HCT116 (cell line): ENCODE measurements at regions not wholly inside any gene's neighbourhood (a gene's known extent, or its start where the extent isn't known, plus 50 kb on each side); places are given as distances from the start of the nearest gene placed in this dataset.
"Not testable (repeated sequence)": the region's sequence is repeated elsewhere in the genome, so short reads cannot be mapped to it uniquely, and the experiment has no call there.

Experiments
- ATAC-seq: fragments of 200-7000 bp; cut with Tn5 transposase; 2 replicates; pipeline ENCODE4 v1.9.1; 2020; ENCODE audit warnings: mild to moderate bottlenecking, moderate library complexity
- BruUV-seq: library from RNA; stranded (reverse); fragments of 400-500 nt; replicated peaks from 2 replicates; lab custom pipeline; 2021; lab: Mats Ljungman, UMichigan
- CTCF ChIA-PET: fragments of 300-600 bp; sonication (Branson Sonifier 250); formaldehyde crosslinking; loops from one replicate; lab custom pipeline; 2021; ENCODE audit warnings: antibody characterized with exemption; lab: Charles Lee
- POLR2A ChIA-PET: fragments of 300-600, 350-600 bp; sonication (Branson Sonifier 250); formaldehyde crosslinking; loops from one replicate; lab custom pipeline; 2021; ENCODE audit warnings: antibody characterized with exemption; lab: Charles Lee
- RAD21 ChIA-PET, 2 experiments: fragments of 300-600 bp; sonication (Branson Sonifier 250); formaldehyde crosslinking; loops; one replicate each; lab custom pipeline; 2023; ENCODE audit warnings: low total read pairs in 2 of 2; ENCODE audit not compliant: uncharacterized antibody in 2 of 2, unreplicated experiment in 2 of 2, low non-redundant PET in 1 of 2; lab: Charles Lee
- DNase-seq: peaks from one replicate; pipeline ENCODE4 v3.0.0-alpha.2; 2010; ENCODE audit warnings: low read depth, low spot score
- H2AFZ ChIP-seq: fragments of 200-600 bp; shearing (Covaris generic), sonication (generic); 2 replicates; pipeline ENCODE4 v1.6.1; 2017; ENCODE audit warnings: low read depth, mixed run types, mixed read lengths, antibody characterized with exemption, low read length; ENCODE audit not compliant: poor library complexity, severe bottlenecking
- H3K27ac ChIP-seq: 2 replicates; pipeline ENCODE4 v1.5.1; 2012; ENCODE audit warnings: low read depth, low read length
- H3K27me3 ChIP-seq: fragments of 200-600 bp; sonication (generic); 2 replicates; pipeline ENCODE4 v1.6.1; 2016; ENCODE audit warnings: mixed run types, low read length, mixed read lengths; ENCODE audit not compliant: insufficient read depth
- H3K36me3 ChIP-seq, 2 experiments: fragments of 200-500 bp in 1 of 2; fragments of 200-600 bp in 1 of 2; sonication (Bioruptor generic) in 1 of 2; sonication (generic) in 1 of 2; 2 replicates each; pipeline versions ENCODE4 v1.5.1 to v1.6.1; 2014 to 2016; ENCODE audit warnings: low read length in 2 of 2, inconsistent platforms in 1 of 2, mixed read lengths in 1 of 2, mixed run types in 1 of 2; ENCODE audit not compliant: insufficient read depth in 2 of 2, control insufficient read depth in 1 of 2
- H3K4me1 ChIP-seq, 2 experiments: fragments of 200-600 bp in 1 of 2; sonication (generic) in 1 of 2; 2 replicates each; pipeline versions ENCODE4 v1.5.1 to v1.6.1; 2012 to 2017; ENCODE audit warnings: low read length in 2 of 2, inconsistent platforms in 1 of 2, mild to moderate bottlenecking in 1 of 2, mixed read lengths in 1 of 2, mixed run types in 1 of 2, moderate library complexity in 1 of 2; ENCODE audit not compliant: insufficient read depth in 2 of 2, control insufficient read depth in 1 of 2
- H3K4me2 ChIP-seq: fragments of 200-600 bp; sonication (generic); 2 replicates; pipeline ENCODE4 v1.6.1; 2017; ENCODE audit warnings: mixed run types, low read length, mixed read lengths
- H3K4me3 ChIP-seq, 2 experiments: fragments of 200-600 bp in 1 of 2; sonication (generic) in 1 of 2; replicated peaks in 1 of 2; 2 replicates each; pipeline ENCODE4 v1.5.1; 2011 to 2016; ENCODE audit warnings: low read length in 2 of 2, control low read depth in 1 of 2, low read depth in 1 of 2, mild to moderate bottlenecking in 1 of 2, mixed read lengths in 1 of 2, mixed run types in 1 of 2
- H3K79me2 ChIP-seq: fragments of 200-600 bp; sonication (generic); 2 replicates; pipeline ENCODE4 v1.6.1; 2017; ENCODE audit warnings: mild to moderate bottlenecking, mixed run types, low read length, moderate library complexity, mixed read lengths; ENCODE audit not compliant: insufficient read depth
- H3K9ac ChIP-seq: fragments of 200-600 bp; sonication (generic); 2 replicates; pipeline ENCODE4 v1.6.1; 2016; ENCODE audit warnings: low read length, mixed read lengths
- H3K9me2 ChIP-seq: fragments of 200-600 bp; sonication (generic), shearing (Covaris generic); 2 replicates; pipeline ENCODE4 v1.6.1; 2017; ENCODE audit warnings: mixed run types, mild to moderate bottlenecking, moderate library complexity; ENCODE audit not compliant: insufficient read depth
- H3K9me3 ChIP-seq, 2 experiments: fragments of 200-500 bp in 1 of 2; fragments of 200-600 bp in 1 of 2; sonication (Bioruptor generic) in 1 of 2; sonication (generic) in 1 of 2; 2 replicates each; pipeline ENCODE4 v1.6.1; 2014 to 2017; ENCODE audit warnings: low read length in 2 of 2, mixed read lengths in 2 of 2, inconsistent platforms in 1 of 2, low read depth in 1 of 2, mild to moderate bottlenecking in 1 of 2, mixed run types in 1 of 2, moderate library complexity in 1 of 2; ENCODE audit not compliant: control insufficient read depth in 1 of 2, insufficient read depth in 1 of 2
- H4K20me1 ChIP-seq: fragments of 200-600 bp; sonication (generic), shearing (Covaris generic); 2 replicates; pipeline ENCODE4 v1.6.1; 2017; ENCODE audit warnings: mixed run types, mild to moderate bottlenecking, moderate library complexity; ENCODE audit not compliant: insufficient read depth
- ATF3 ChIP-seq: IDR thresholded peaks from 2 replicates; pipeline ENCODE4 v1.6.1; 2012
- CBX3 ChIP-seq: IDR thresholded peaks from 2 replicates; pipeline ENCODE4 v1.6.1; 2012; ENCODE audit warnings: low read depth
- EZH2 ChIP-seq: fragments of 200-600 bp; sonication (generic); IDR thresholded peaks from 2 replicates; pipeline ENCODE4 v1.6.1; 2017; ENCODE audit warnings: antibody characterized with exemption, mixed run types
- FOSL1 ChIP-seq: IDR thresholded peaks from 2 replicates; pipeline ENCODE4 v1.6.1; 2012; ENCODE audit warnings: low read depth
- JUND ChIP-seq: IDR thresholded peaks from 2 replicates; pipeline ENCODE4 v1.6.1; 2012
- POLR2A ChIP-seq: IDR thresholded peaks from 2 replicates; pipeline ENCODE4 v1.7.0; 2011; ENCODE audit warnings: borderline replicate concordance; ENCODE audit not compliant: insufficient read depth, insufficient read length; ENCODE audit errors: extremely low read depth
- POLR2AphosphoS5 ChIP-seq: IDR thresholded peaks from 2 replicates; pipeline ENCODE4 v1.6.1; 2011; ENCODE audit warnings: mild to moderate bottlenecking, low read depth, low read length, moderate library complexity
- RAD21 ChIP-seq: IDR thresholded peaks from 2 replicates; pipeline ENCODE4 v1.6.1; 2012; ENCODE audit warnings: low read depth, mild to moderate bottlenecking
- SIN3A ChIP-seq: IDR thresholded peaks from 2 replicates; pipeline ENCODE4 v1.6.1; 2012; ENCODE audit warnings: low read depth
- SP1 ChIP-seq: IDR thresholded peaks from 2 replicates; pipeline ENCODE4 v1.6.1; 2012; ENCODE audit warnings: low read depth
- TCF7L2 ChIP-seq: IDR thresholded peaks from 2 replicates; pipeline ENCODE4 v1.7.0; 2011; ENCODE audit warnings: borderline replicate concordance, inconsistent platforms; ENCODE audit not compliant: insufficient read depth, insufficient read length; ENCODE audit errors: extremely low read depth
- YY1 ChIP-seq: IDR thresholded peaks from 2 replicates; pipeline ENCODE4 v1.6.1; 2011; ENCODE audit warnings: low read length, low read depth, moderate library complexity, mild to moderate bottlenecking; ENCODE audit not compliant: insufficient replicate concordance; ENCODE audit errors: extremely low read depth
- intact Hi-C: fragments of 100-400 bp; cut with micrococcal nuclease; formaldehyde crosslinking; loops from 2 replicates; pipeline ENCODE4 v1.10.0; 2022
- TF ChIP-seq, protein P1 (sequence below), 3 experiments: fragments of 200-600 bp in 1 of 3; sonication (generic) in 1 of 3; IDR thresholded peaks in 2 of 3; conservative IDR thresholded peaks in 1 of 3; 2 replicates each; pipeline ENCODE4 v1.5.1; 2012 to 2017; ENCODE audit warnings: low read depth in 2 of 3, low read length in 2 of 3, antibody characterized with exemption in 1 of 3, borderline replicate concordance in 1 of 3, control low read depth in 1 of 3, mild to moderate bottlenecking in 1 of 3, mixed read lengths in 1 of 3, mixed run types in 1 of 3, moderate library complexity in 1 of 3; ENCODE audit not compliant: insufficient read depth in 1 of 3
- TF ChIP-seq, protein P2 (sequence below): IDR thresholded peaks from 2 replicates; pipeline ENCODE4 v1.6.1; 2012; ENCODE audit warnings: low read depth

- no peak overlapping the region for H3K4me3 ChIP-seq
- intact Hi-C loops: no loop called here
- H3K4me2 ChIP-seq: no peak overlapping the region
- no peaks in the 10 kb centered on the region for H3K79me2 ChIP-seq
- no peak for TF ChIP-seq YY1
- no peak for TF ChIP-seq ATF3
- TF ChIP-seq FOSL1: no peak
- TF ChIP-seq, protein P1, sequence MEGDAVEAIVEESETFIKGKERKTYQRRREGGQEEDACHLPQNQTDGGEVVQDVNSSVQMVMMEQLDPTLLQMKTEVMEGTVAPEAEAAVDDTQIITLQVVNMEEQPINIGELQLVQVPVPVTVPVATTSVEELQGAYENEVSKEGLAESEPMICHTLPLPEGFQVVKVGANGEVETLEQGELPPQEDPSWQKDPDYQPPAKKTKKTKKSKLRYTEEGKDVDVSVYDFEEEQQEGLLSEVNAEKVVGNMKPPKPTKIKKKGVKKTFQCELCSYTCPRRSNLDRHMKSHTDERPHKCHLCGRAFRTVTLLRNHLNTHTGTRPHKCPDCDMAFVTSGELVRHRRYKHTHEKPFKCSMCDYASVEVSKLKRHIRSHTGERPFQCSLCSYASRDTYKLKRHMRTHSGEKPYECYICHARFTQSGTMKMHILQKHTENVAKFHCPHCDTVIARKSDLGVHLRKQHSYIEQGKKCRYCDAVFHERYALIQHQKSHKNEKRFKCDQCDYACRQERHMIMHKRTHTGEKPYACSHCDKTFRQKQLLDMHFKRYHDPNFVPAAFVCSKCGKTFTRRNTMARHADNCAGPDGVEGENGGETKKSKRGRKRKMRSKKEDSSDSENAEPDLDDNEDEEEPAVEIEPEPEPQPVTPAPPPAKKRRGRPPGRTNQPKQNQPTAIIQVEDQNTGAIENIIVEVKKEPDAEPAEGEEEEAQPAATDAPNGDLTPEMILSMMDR (IDR thresholded peaks at IDR 0.05 in 2 of 3, conservative IDR thresholded peaks at IDR 0.05 in 1 of 3; ENCODE audit: borderline replicate concordance in 1 of 3, insufficient read depth in 1 of 3, low read depth in 2 of 3, low read length in 2 of 3): no peak
- no peak for TF ChIP-seq TCF7L2
- TF ChIP-seq, protein P2, sequence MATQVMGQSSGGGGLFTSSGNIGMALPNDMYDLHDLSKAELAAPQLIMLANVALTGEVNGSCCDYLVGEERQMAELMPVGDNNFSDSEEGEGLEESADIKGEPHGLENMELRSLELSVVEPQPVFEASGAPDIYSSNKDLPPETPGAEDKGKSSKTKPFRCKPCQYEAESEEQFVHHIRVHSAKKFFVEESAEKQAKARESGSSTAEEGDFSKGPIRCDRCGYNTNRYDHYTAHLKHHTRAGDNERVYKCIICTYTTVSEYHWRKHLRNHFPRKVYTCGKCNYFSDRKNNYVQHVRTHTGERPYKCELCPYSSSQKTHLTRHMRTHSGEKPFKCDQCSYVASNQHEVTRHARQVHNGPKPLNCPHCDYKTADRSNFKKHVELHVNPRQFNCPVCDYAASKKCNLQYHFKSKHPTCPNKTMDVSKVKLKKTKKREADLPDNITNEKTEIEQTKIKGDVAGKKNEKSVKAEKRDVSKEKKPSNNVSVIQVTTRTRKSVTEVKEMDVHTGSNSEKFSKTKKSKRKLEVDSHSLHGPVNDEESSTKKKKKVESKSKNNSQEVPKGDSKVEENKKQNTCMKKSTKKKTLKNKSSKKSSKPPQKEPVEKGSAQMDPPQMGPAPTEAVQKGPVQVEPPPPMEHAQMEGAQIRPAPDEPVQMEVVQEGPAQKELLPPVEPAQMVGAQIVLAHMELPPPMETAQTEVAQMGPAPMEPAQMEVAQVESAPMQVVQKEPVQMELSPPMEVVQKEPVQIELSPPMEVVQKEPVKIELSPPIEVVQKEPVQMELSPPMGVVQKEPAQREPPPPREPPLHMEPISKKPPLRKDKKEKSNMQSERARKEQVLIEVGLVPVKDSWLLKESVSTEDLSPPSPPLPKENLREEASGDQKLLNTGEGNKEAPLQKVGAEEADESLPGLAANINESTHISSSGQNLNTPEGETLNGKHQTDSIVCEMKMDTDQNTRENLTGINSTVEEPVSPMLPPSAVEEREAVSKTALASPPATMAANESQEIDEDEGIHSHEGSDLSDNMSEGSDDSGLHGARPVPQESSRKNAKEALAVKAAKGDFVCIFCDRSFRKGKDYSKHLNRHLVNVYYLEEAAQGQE: no peak
- TF ChIP-seq RAD21: no peak
- TF ChIP-seq CBX3: no peak
- no peak for TF ChIP-seq JUND
- TF ChIP-seq EZH2: no peak
- TF ChIP-seq POLR2AphosphoS5: no peak
- no peak for TF ChIP-seq POLR2A
- no peak for TF ChIP-seq SP1
- no peak for TF ChIP-seq SIN3A
- TF ChIP-seq, all 23 proteins: peak for 0
- Histone ChIP-seq H3K9me2 (no peaks in the 10 kb centered on the region), H4K20me1 (no peaks in the 10 kb centered on the region), H3K9me3 (no peaks in the 10 kb centered on the region), H3K27ac (no peak overlapping the region), H3K36me3 (no peaks in the 10 kb centered on the region), H3K4me1 (no peaks in the 10 kb centered on the region), H3K27me3 (peaks cover 12% of the 10 kb centered on the region), H2AFZ (no peak overlapping the region), H3K9ac (no peak overlapping the region)
- no peak for ATAC-seq
- POLR2A ChIA-PET: no interaction called here
- CTCF ChIA-PET: no interaction called here
- RAD21 ChIA-PET: no interaction called here
- DNase-seq: no peak
- BruUV-seq: no TSS peak
Measured at GRCh38 chr16:54734156-54734555, 196.5 kb upstream of the IRX5 start.

- H3K9ac ChIP-seq, H3K9me2 ChIP-seq, DNase-seq, H3K4me2 ChIP-seq, H3K4me3 ChIP-seq, H3K79me2 ChIP-seq, RAD21 ChIA-PET, H3K36me3 ChIP-seq, ATAC-seq, intact Hi-C loops, POLR2A ChIA-PET, H3K9me3 ChIP-seq, BruUV-seq, H3K4me1 ChIP-seq, H4K20me1 ChIP-seq, H3K27ac ChIP-seq, CTCF ChIA-PET, H2AFZ ChIP-seq: not testable (repeated sequence)
- H3K27me3 ChIP-seq: peaks cover 21% of the 10 kb centered on the region
Measured at GRCh38 chr16:54727696-54728095, 203.0 kb upstream of the IRX5 start.
